ENCODE measurements at regions not wholly inside any gene's neighbourhood (a gene's known extent, or its start where the extent isn't known, plus 50 kb on each side); places are given as distances from the start of the nearest gene placed in this dataset.
A peak's percentile ranks its signal among the peaks of the same experiment; 100 is the strongest.
"Not testable (repeated sequence)": the region's sequence is repeated elsewhere in the genome, so short reads cannot be mapped to it uniquely, and the experiment has no call there.

GRCh38 chr1:185463433-185463832, 146.4 kb upstream of the IVNS1ABP start:
- FAIRE-seq (peak; percentile 70), DNase-seq (ENCODE audit: insufficient read length, low spot score) (no peak)
- TF ChIP-seq CTCF (IDR thresholded peaks at IDR 0.05; ENCODE audit: insufficient read depth, missing control alignments): no peak

- TF ChIP-seq CTCF (IDR thresholded peaks at IDR 0.05; ENCODE audit: insufficient read depth, missing control alignments): no peak
- FAIRE-seq (peak; percentile 64), DNase-seq (ENCODE audit: insufficient read length, low spot score) (no peak)
Measured at GRCh38 chr1:185463011-185463410, 146.0 kb upstream of the IVNS1ABP start.

GRCh38 chr1:185460723-185461122, 143.7 kb upstream of the IVNS1ABP start:
- not testable (repeated sequence) for FAIRE-seq; DNase-seq (ENCODE audit: insufficient read length, low spot score)

GRCh38 chr1:185459141-185459540, 142.1 kb upstream of the IVNS1ABP start:
- FAIRE-seq (no peak), DNase-seq (ENCODE audit: insufficient read length, low spot score) (no peak)
- TF ChIP-seq CTCF (IDR thresholded peaks at IDR 0.05; ENCODE audit: insufficient read depth, missing control alignments): no peak

- TF ChIP-seq CTCF (IDR thresholded peaks at IDR 0.05; ENCODE audit: insufficient read depth, missing control alignments): no peak
- no peak for DNase-seq (ENCODE audit: insufficient read length, low spot score)
- no peak for FAIRE-seq
Measured at GRCh38 chr1:185458670-185459069, 141.6 kb upstream of the IVNS1ABP start.

- FAIRE-seq: no peak
- no peak for TF ChIP-seq CTCF (IDR thresholded peaks at IDR 0.05; ENCODE audit: insufficient read depth, missing control alignments)
- no peak for DNase-seq (ENCODE audit: insufficient read length, low spot score)
Measured at GRCh38 chr1:185453496-185454192, 136.6 kb upstream of the IVNS1ABP start.

- no peak for DNase-seq (ENCODE audit: insufficient read length, low spot score)
- TF ChIP-seq CTCF (IDR thresholded peaks at IDR 0.05; ENCODE audit: insufficient read depth, missing control alignments): no peak
- FAIRE-seq: no peak
Measured at GRCh38 chr1:185450917-185451316, 133.9 kb upstream of the IVNS1ABP start.

All from D721Med (cell line).